SK-N-MC (cell line): ENCODE measurements at regions not wholly inside any gene's neighbourhood (a gene's known extent, or its start where the extent isn't known, plus 50 kb on each side); places are given as distances from the start of the nearest gene placed in this dataset.

Experiments used
- EZH2 ChIP-seq: fragments of 200-600 bp; sonication (generic); IDR thresholded peaks from one replicate; pipeline ENCODE4 v1.6.1; 2017; ENCODE audit warnings: antibody characterized with exemption
- FOXP2 ChIP-seq: optimal IDR thresholded peaks from 2 replicates; pipeline ENCODE3; 2011; ENCODE audit warnings: mild to moderate bottlenecking, moderate library complexity; ENCODE audit not compliant: insufficient read depth; ENCODE audit errors: extremely low read length, control extremely low read depth
- POLR2AphosphoS5 ChIP-seq: IDR thresholded peaks from 2 replicates; pipeline ENCODE4 v1.6.1; 2012; ENCODE audit warnings: mild to moderate bottlenecking, low read depth, low read length, borderline replicate concordance

DNA sequence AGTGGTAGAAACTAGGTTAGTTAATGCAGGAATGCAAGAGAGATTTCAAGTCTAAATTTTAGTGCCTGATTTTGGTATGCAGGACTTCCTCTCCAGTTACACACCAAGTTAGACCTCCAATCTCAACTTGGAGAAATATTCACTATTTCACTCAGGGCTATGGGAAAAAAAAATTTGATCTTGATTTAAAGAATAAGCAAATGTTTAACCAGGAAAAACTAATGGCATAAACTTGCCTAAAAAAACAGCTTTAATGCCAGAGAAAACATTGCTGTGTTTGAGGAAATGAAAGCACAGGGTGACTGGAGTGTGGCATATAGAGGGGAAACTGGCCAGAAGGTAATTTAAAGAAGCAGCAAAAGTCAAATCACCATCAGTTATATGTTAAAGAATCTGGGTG lies 575.4 kb upstream of the LRRC4C start:
- TF ChIP-seq EZH2, result no peak
- no peak for TF ChIP-seq POLR2AphosphoS5
- no peak for TF ChIP-seq FOXP2
